ENCODE measurements at regions not wholly inside any gene's neighbourhood (a gene's known extent, or its start where the extent isn't known, plus 50 kb on each side); places are given as distances from the start of the nearest gene placed in this dataset.

DNA sequence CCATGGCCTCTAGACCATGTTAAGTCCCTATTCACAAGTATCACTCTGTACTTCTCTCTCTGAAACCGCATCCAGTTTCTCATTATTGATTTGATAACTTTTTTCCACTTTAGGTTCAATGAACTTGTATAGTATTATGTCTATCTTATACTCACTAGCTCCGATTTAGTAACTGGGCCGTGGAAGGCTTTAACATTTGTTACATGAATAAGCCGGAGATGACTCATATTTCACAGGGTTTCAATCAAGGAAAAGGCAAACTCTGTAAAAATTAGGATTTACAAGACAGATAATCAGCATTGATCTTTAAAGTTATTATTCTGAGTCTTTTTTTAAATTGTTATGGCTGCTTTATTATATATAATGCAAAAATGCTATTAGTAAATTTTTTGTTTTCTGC, 662.2 kb upstream of the CNTN5 start:
- TF ChIP-seq POLR2A (IDR thresholded peaks at IDR 0.05) = no peak
- TF ChIP-seq, protein P1, sequence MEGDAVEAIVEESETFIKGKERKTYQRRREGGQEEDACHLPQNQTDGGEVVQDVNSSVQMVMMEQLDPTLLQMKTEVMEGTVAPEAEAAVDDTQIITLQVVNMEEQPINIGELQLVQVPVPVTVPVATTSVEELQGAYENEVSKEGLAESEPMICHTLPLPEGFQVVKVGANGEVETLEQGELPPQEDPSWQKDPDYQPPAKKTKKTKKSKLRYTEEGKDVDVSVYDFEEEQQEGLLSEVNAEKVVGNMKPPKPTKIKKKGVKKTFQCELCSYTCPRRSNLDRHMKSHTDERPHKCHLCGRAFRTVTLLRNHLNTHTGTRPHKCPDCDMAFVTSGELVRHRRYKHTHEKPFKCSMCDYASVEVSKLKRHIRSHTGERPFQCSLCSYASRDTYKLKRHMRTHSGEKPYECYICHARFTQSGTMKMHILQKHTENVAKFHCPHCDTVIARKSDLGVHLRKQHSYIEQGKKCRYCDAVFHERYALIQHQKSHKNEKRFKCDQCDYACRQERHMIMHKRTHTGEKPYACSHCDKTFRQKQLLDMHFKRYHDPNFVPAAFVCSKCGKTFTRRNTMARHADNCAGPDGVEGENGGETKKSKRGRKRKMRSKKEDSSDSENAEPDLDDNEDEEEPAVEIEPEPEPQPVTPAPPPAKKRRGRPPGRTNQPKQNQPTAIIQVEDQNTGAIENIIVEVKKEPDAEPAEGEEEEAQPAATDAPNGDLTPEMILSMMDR (IDR thresholded peaks at IDR 0.05) = no peak

Data from Peyer's patch (tissue), 4 donors.